ENCODE measurements at regions not wholly inside any gene's neighbourhood (a gene's known extent, or its start where the extent isn't known, plus 50 kb on each side); places are given as distances from the start of the nearest gene placed in this dataset.

GRCh38 chr19:30123119-30123518, 181.1 kb downstream of the URI1 start:
- no peak for DNase-seq (ENCODE audit: low read depth, low spot score)
- BruUV-seq (replicated peaks): no TSS peak
- RAD21 ChIA-PET (ENCODE audit: low non-redundant PET in 1 of 2, low total read pairs in 2 of 2, uncharacterized antibody in 2 of 2, unreplicated experiment in 2 of 2): no interaction called here
- Histone ChIP-seq H3K9me2 (ENCODE audit: insufficient read depth) (no peaks in the 10 kb centered on the region), H3K4me2 (ENCODE audit: low read length) (no peak overlapping the region), H4K20me1 (ENCODE audit: insufficient read depth) (no peaks in the 10 kb centered on the region), H3K4me1 (ENCODE audit: control insufficient read depth in 1 of 2, insufficient read depth in 2 of 2, low read length in 2 of 2) (no peaks in the 10 kb centered on the region), H3K4me3 (replicated peaks in 1 of 2; ENCODE audit: low read depth in 1 of 2, low read length in 2 of 2) (no peak overlapping the region), H2AFZ (ENCODE audit: low read depth, low read length, poor library complexity, severe bottlenecking) (no peak overlapping the region), H3K9ac (ENCODE audit: low read length) (no peak overlapping the region), H3K79me2 (ENCODE audit: insufficient read depth, low read length) (no peaks in the 10 kb centered on the region), H3K9me3 (ENCODE audit: control insufficient read depth in 1 of 2, insufficient read depth in 1 of 2, low read depth in 1 of 2, low read length in 2 of 2) (no peaks in the 10 kb centered on the region), H3K27ac (ENCODE audit: low read depth, low read length) (no peak overlapping the region), H3K36me3 (ENCODE audit: control insufficient read depth in 1 of 2, insufficient read depth in 2 of 2, low read length in 2 of 2) (no peaks in the 10 kb centered on the region), H3K27me3 (ENCODE audit: insufficient read depth, low read length) (0 out of 2 replicates have a peak, but pooled peaks cover 2% of the 10 kb centered on the region)
- ATAC-seq: no peak
- CTCF ChIA-PET: no interaction called here
- TF ChIP-seq EZH2phosphoT487 (IDR thresholded peaks at IDR 0.05; ENCODE audit: borderline replicate concordance) (no peak), RAD21 (IDR thresholded peaks at IDR 0.05; ENCODE audit: low read depth) (no peak), TCF7L2 (IDR thresholded peaks at IDR 0.05; ENCODE audit: borderline replicate concordance, extremely low read depth, insufficient read depth, insufficient read length) (no peak), SRF (IDR thresholded peaks at IDR 0.05; ENCODE audit: low read depth) (no peak), YY1 (IDR thresholded peaks at IDR 0.05; ENCODE audit: extremely low read depth, insufficient replicate concordance, low read depth, low read length) (no peak), JUND (IDR thresholded peaks at IDR 0.05) (no peak), ZFX (IDR thresholded peaks at IDR 0.05) (no peak), EZH2 (IDR thresholded peaks at IDR 0.05) (no peak), ZBTB33 (IDR thresholded peaks at IDR 0.05; ENCODE audit: extremely low read depth, insufficient replicate concordance, low read length) (no peak)
- POLR2A ChIA-PET: no interaction called here
- intact Hi-C loops (cut with micrococcal nuclease): no loop called here

- CTCF ChIA-PET: no interaction called here
- TF ChIP-seq POLR2A (IDR thresholded peaks at IDR 0.05; ENCODE audit: borderline replicate concordance, extremely low read depth, insufficient read depth, insufficient read length) (no peak), YY1 (IDR thresholded peaks at IDR 0.05; ENCODE audit: extremely low read depth, insufficient replicate concordance, low read depth, low read length) (no peak)
- no peak overlapping the region for H2AFZ ChIP-seq (ENCODE audit: low read depth, low read length, poor library complexity, severe bottlenecking)
These were observed 181.6 kb downstream of the URI1 start for GRCh38 chr19:30123611-30124010.

More at GRCh38 chr19:30123611-30124010, 181.6 kb downstream of the URI1 start:
- H3K9me3 ChIP-seq (ENCODE audit: control insufficient read depth in 1 of 2, insufficient read depth in 1 of 2, low read depth in 1 of 2, low read length in 2 of 2): no peaks in the 10 kb centered on the region
- no peak overlapping the region for H3K27ac ChIP-seq (ENCODE audit: low read depth, low read length)
- H3K27me3 ChIP-seq (ENCODE audit: insufficient read depth, low read length): 0 out of 2 replicates have a peak, but pooled peaks cover 2% of the 10 kb centered on the region
- no peaks in the 10 kb centered on the region for H3K79me2 ChIP-seq (ENCODE audit: insufficient read depth, low read length)
- no peaks in the 10 kb centered on the region for H3K36me3 ChIP-seq (ENCODE audit: control insufficient read depth in 1 of 2, insufficient read depth in 2 of 2, low read length in 2 of 2)
- no peak overlapping the region for H3K4me3 ChIP-seq (replicated peaks in 1 of 2; ENCODE audit: low read depth in 1 of 2, low read length in 2 of 2)
- no peaks in the 10 kb centered on the region for H3K9me2 ChIP-seq (ENCODE audit: insufficient read depth)
- BruUV-seq (replicated peaks): no TSS peak
- intact Hi-C loops (cut with micrococcal nuclease): no loop called here
- no peaks in the 10 kb centered on the region for H4K20me1 ChIP-seq (ENCODE audit: insufficient read depth)
- no peak for ATAC-seq
- no peak overlapping the region for H3K9ac ChIP-seq (ENCODE audit: low read length)
- ChIA-PET POLR2A (no interaction called here), RAD21 (ENCODE audit: low non-redundant PET in 1 of 2, low total read pairs in 2 of 2, uncharacterized antibody in 2 of 2, unreplicated experiment in 2 of 2) (no interaction called here)
- no peak overlapping the region for H3K4me2 ChIP-seq (ENCODE audit: low read length)
- DNase-seq (ENCODE audit: low read depth, low spot score): no peak
- no peaks in the 10 kb centered on the region for H3K4me1 ChIP-seq (ENCODE audit: control insufficient read depth in 1 of 2, insufficient read depth in 2 of 2, low read length in 2 of 2)
